SK-N-SH treated with all-trans-retinoic acid at 6 μM for 48 hours (cell line): ENCODE measurements at regions not wholly inside any gene's neighbourhood (a gene's known extent, or its start where the extent isn't known, plus 50 kb on each side); places are given as distances from the start of the nearest gene placed in this dataset.
A peak's percentile ranks its signal among the peaks of the same experiment; 100 is the strongest.

ENCODE experiments used
- ATAC-seq: fragments of 200-7000 bp; cut with Tn5 transposase; 3 replicates; pipeline ENCODE4 v1.9.1; 2020; ENCODE audit warnings: mild to moderate bottlenecking, moderate library complexity
- ARNTL ChIP-seq: fragments of 450-650 bp; formaldehyde crosslinking; IDR thresholded peaks from 2 replicates; pipeline ENCODE4 v1.5.0; 2020; ENCODE audit warnings: low read depth, mild to moderate bottlenecking, moderate library complexity, borderline replicate concordance
- BACH2 ChIP-seq: fragments of 250-450 bp; sonication (Bioruptor Pico); IDR thresholded peaks from 2 replicates; pipeline ENCODE4 v1.9.0; 2021; ENCODE audit warnings: mild to moderate bottlenecking, borderline replicate concordance
- ESRRG ChIP-seq: fragments of 250-450 bp; sonication (Bioruptor Pico); IDR thresholded peaks from 2 replicates; pipeline ENCODE4 v1.6.1; 2021; ENCODE audit warnings: mild to moderate bottlenecking
- GLIS3 ChIP-seq: fragments of 250-450 bp; sonication (Bioruptor Pico); IDR thresholded peaks from 2 replicates; pipeline ENCODE4 v1.5.0; 2020; ENCODE audit warnings: mild to moderate bottlenecking, moderate library complexity
- ISL1 ChIP-seq: fragments of 250-450 bp; sonication (Bioruptor Pico); IDR thresholded peaks from 2 replicates; pipeline ENCODE4 v2.1.2; 2022; ENCODE audit warnings: mild to moderate bottlenecking, moderate library complexity
- OSR1 ChIP-seq: fragments of 250-450 bp; sonication (Bioruptor Pico); IDR thresholded peaks from 2 replicates; pipeline ENCODE4 v1.8.0; 2022; ENCODE audit warnings: moderate library complexity, mild to moderate bottlenecking, inconsistent platforms
- RARB ChIP-seq: fragments of 250-450 bp; sonication (Bioruptor Pico); IDR thresholded peaks from 2 replicates; pipeline ENCODE4 v1.8.0; 2021; ENCODE audit warnings: mild to moderate bottlenecking, moderate library complexity
- SNAI2 ChIP-seq: fragments of 250-450 bp; sonication (Bioruptor Pico); IDR thresholded peaks from 2 replicates; pipeline ENCODE4 v1.5.0; 2020; ENCODE audit warnings: mild to moderate bottlenecking, moderate library complexity
- TOX ChIP-seq: fragments of 250-450 bp; sonication (Bioruptor Pico); IDR thresholded peaks from 2 replicates; pipeline ENCODE4 v1.8.0; 2021; ENCODE audit warnings: mild to moderate bottlenecking, moderate library complexity, borderline replicate concordance
- ZC3H10 ChIP-seq: fragments of 250-450 bp; sonication (Bioruptor Pico); IDR thresholded peaks from 2 replicates; pipeline ENCODE4 v1.5.1; 2021; ENCODE audit warnings: mild to moderate bottlenecking, moderate library complexity
- ZFP3 ChIP-seq: fragments of 250-450 bp; sonication (Bioruptor Pico); IDR thresholded peaks from 2 replicates; pipeline ENCODE4 v1.5.0; 2020; ENCODE audit warnings: mild to moderate bottlenecking, moderate library complexity
- ZNF565 ChIP-seq: fragments of 450-650 bp; formaldehyde crosslinking; conservative IDR thresholded peaks from 2 replicates; pipeline ENCODE4 v1.5.0; 2020; ENCODE audit warnings: low read depth, mild to moderate bottlenecking, moderate library complexity
- ZNF70 ChIP-seq: fragments of 450-650 bp; formaldehyde crosslinking; IDR thresholded peaks from 2 replicates; pipeline ENCODE4 v1.5.0; 2020; ENCODE audit warnings: mild to moderate bottlenecking, moderate library complexity
- ZNF8 ChIP-seq: fragments of 450-650 bp; formaldehyde crosslinking; IDR thresholded peaks from 2 replicates; pipeline ENCODE4 v1.5.0; 2020; ENCODE audit warnings: mild to moderate bottlenecking, moderate library complexity
- TF ChIP-seq, protein P1 (sequence below): fragments of 250-450 bp; sonication (Bioruptor Pico); IDR thresholded peaks from 2 replicates; pipeline ENCODE4 v1.8.0; 2021; ENCODE audit warnings: low read depth, mild to moderate bottlenecking, moderate library complexity, borderline replicate concordance
- TF ChIP-seq, protein P2 (sequence below): fragments of 250-450 bp; sonication (Bioruptor Pico); IDR thresholded peaks from 2 replicates; pipeline ENCODE4 v1.5.0; 2020; ENCODE audit warnings: mild to moderate bottlenecking, moderate library complexity
- TF ChIP-seq, protein P3 (sequence below): fragments of 250-450 bp; sonication (Bioruptor Pico); IDR thresholded peaks from 2 replicates; pipeline ENCODE4 v1.5.1; 2020; ENCODE audit warnings: low read depth, mild to moderate bottlenecking, moderate library complexity
- TF ChIP-seq, protein P4 (sequence below): fragments of 250-450 bp; sonication (Bioruptor Pico); IDR thresholded peaks from 2 replicates; pipeline ENCODE4 v1.5.1; 2021; ENCODE audit warnings: mild to moderate bottlenecking, moderate library complexity
- TF ChIP-seq, protein P5 (sequence below): fragments of 250-450 bp; sonication (Bioruptor Pico); IDR thresholded peaks from 2 replicates; pipeline ENCODE4 v1.8.0; 2020; ENCODE audit warnings: mild to moderate bottlenecking, moderate library complexity, borderline replicate concordance

DNA sequence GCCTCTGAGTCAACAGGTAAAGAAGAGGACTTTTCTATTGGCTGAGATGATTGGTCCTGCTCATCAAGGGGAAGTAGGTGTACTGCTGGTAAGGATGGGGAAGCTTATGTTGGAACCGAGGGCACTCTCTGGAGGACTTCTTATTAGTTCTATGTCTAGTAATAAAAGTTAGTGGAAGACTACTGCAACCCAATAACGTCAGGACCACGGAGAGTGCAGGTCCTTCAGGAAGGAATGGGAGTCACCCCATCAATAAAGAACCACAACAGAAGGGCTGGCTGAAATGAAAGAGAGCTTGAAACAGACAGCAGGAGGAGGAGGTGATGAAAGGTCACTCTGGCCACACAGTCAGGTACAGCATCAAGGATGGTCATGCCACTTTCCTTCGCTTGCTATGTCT, 68.8 kb upstream of the PRR23E start:
- peak; percentile 71; the same call in 2 of the 3 replicates for ATAC-seq
- TF ChIP-seq ARNTL = no peak
- no peak for TF ChIP-seq ISL1 (CRISPR knock-in tag)
- no peak for TF ChIP-seq GLIS3 (CRISPR knock-in tag)
- no peak for TF ChIP-seq RARB
- no peak for TF ChIP-seq ZFP3

DNA sequence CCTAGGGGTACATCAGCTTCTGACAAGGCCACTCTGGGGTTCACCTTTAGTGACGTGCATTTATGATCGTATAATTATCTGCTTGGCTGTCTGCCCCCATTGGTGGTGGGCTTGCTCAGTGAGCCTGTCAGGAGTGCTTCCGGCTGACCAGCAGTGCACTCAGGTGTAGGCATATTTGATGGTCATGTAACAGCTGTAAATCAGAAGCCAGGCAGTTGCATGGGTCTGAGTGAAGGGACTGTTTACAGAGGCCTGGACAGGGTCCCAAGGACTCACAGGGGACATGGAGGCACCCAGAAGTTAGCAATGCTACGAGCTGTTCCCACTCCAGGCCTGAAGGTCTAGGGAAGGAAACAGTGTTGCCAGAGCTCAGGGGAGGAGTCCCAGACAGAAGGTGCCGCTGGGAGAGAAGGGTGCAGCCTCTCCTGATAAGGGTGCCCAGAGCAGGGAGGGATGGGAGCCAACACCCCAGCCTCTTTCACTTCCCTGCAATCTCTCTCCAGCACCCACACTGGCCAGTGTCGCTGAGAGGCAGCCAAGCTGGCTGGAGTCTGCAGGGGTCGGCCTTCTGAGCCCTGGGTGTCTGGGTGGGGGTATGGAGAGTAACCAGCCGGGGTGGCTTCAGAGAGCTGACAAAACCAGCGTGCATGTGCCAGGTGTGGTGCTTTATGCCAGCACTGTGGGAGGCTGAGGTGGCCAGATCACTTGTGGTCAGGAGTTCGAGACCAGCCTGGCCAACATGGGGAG, 61.3 kb upstream of the PRR23E start:
- ATAC-seq = no peak
- TF ChIP-seq ZFP3 (no peak), ZNF70 (CRISPR knock-in tag) (no peak)
- TF ChIP-seq, protein P1, sequence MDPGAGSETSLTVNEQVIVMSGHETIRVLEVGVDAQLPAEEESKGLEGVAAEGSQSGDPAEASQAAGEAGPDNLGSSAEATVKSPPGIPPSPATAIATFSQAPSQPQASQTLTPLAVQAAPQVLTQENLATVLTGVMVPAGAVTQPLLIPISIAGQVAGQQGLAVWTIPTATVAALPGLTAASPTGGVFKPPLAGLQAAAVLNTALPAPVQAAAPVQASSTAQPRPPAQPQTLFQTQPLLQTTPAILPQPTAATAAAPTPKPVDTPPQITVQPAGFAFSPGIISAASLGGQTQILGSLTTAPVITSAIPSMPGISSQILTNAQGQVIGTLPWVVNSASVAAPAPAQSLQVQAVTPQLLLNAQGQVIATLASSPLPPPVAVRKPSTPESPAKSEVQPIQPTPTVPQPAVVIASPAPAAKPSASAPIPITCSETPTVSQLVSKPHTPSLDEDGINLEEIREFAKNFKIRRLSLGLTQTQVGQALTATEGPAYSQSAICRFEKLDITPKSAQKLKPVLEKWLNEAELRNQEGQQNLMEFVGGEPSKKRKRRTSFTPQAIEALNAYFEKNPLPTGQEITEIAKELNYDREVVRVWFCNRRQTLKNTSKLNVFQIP (CRISPR knock-in tag) = no peak
- TF ChIP-seq, protein P2, sequence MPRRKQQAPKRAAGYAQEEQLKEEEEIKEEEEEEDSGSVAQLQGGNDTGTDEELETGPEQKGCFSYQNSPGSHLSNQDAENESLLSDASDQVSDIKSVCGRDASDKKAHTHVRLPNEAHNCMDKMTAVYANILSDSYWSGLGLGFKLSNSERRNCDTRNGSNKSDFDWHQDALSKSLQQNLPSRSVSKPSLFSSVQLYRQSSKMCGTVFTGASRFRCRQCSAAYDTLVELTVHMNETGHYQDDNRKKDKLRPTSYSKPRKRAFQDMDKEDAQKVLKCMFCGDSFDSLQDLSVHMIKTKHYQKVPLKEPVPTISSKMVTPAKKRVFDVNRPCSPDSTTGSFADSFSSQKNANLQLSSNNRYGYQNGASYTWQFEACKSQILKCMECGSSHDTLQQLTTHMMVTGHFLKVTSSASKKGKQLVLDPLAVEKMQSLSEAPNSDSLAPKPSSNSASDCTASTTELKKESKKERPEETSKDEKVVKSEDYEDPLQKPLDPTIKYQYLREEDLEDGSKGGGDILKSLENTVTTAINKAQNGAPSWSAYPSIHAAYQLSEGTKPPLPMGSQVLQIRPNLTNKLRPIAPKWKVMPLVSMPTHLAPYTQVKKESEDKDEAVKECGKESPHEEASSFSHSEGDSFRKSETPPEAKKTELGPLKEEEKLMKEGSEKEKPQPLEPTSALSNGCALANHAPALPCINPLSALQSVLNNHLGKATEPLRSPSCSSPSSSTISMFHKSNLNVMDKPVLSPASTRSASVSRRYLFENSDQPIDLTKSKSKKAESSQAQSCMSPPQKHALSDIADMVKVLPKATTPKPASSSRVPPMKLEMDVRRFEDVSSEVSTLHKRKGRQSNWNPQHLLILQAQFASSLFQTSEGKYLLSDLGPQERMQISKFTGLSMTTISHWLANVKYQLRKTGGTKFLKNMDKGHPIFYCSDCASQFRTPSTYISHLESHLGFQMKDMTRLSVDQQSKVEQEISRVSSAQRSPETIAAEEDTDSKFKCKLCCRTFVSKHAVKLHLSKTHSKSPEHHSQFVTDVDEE (CRISPR knock-in tag) = no peak
- TF ChIP-seq, all 23 proteins: peak for 0

DNA sequence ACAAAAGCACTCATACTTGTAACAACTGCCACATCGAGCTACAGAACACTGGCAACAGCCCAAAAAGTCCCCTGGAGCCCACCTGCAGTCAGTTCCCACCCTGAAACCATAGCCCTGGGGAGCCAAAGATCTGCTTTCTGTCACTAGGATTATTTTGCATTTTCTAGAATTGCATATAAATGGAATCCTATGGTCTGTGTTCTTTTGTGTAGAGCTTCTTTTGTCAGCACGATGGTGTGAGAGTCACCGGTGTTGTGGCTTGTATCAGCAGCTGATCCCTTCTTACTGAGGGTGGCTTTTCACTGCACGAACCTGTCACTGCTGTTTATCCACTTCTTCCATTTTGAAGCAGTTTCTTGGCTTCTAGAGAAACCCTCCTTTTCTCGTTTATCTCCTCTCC, 60.1 kb upstream of the PRR23E start:
- no peak for TF ChIP-seq SNAI2 (CRISPR knock-in tag)
- TF ChIP-seq, protein P3, sequence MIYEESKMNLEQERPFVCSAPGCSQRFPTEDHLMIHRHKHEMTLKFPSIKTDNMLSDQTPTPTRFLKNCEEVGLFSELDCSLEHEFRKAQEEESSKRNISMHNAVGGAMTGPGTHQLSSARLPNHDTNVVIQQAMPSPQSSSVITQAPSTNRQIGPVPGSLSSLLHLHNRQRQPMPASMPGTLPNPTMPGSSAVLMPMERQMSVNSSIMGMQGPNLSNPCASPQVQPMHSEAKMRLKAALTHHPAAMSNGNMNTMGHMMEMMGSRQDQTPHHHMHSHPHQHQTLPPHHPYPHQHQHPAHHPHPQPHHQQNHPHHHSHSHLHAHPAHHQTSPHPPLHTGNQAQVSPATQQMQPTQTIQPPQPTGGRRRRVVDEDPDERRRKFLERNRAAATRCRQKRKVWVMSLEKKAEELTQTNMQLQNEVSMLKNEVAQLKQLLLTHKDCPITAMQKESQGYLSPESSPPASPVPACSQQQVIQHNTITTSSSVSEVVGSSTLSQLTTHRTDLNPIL (CRISPR knock-in tag) = no peak
- TF ChIP-seq ZFP3 = no peak
- TF ChIP-seq, protein P4, sequence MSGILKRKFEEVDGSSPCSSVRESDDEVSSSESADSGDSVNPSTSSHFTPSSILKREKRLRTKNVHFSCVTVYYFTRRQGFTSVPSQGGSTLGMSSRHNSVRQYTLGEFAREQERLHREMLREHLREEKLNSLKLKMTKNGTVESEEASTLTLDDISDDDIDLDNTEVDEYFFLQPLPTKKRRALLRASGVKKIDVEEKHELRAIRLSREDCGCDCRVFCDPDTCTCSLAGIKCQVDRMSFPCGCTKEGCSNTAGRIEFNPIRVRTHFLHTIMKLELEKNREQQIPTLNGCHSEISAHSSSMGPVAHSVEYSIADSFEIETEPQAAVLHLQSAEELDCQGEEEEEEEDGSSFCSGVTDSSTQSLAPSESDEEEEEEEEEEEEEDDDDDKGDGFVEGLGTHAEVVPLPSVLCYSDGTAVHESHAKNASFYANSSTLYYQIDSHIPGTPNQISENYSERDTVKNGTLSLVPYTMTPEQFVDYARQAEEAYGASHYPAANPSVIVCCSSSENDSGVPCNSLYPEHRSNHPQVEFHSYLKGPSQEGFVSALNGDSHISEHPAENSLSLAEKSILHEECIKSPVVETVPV (CRISPR knock-in tag) = no peak
- no peak for TF ChIP-seq OSR1 (CRISPR knock-in tag)
- no peak for TF ChIP-seq ZC3H10 (CRISPR knock-in tag)
- TF ChIP-seq ESRRG (CRISPR knock-in tag) = no peak
- no peak for ATAC-seq

DNA sequence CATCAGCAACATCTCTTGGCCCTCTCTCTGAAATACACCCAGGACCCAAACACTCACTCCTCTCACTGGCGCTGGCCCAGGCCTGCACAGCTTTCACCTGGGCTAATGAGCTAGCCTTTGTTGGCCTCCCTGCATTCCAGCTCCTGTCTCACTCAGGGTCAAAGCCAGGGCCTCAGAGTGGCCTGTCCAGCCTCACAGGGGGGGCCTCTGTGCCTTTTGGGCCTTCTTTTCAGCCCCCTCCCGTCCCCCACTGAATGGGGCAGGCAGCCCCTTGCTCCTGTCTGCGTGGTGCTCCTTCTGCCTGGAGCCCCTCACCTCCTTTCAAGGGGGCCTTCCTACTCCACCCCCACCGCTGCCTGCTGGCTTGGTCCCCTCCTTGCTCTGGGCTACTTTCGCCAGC, 59.0 kb upstream of the PRR23E start:
- TF ChIP-seq ZNF8 (CRISPR knock-in tag) = no peak
- no peak for TF ChIP-seq ZFP3
- TF ChIP-seq, protein P1 (CRISPR knock-in tag) = no peak
- TF ChIP-seq ZNF565 = no peak
- no peak for TF ChIP-seq ISL1 (CRISPR knock-in tag)
- no peak for TF ChIP-seq BACH2
- TF ChIP-seq ARNTL = no peak
- TF ChIP-seq, protein P4 (CRISPR knock-in tag) = no peak
- TF ChIP-seq GLIS3 (CRISPR knock-in tag) = no peak
- TF ChIP-seq, protein P2 (CRISPR knock-in tag) = no peak
- TF ChIP-seq, protein P5, sequence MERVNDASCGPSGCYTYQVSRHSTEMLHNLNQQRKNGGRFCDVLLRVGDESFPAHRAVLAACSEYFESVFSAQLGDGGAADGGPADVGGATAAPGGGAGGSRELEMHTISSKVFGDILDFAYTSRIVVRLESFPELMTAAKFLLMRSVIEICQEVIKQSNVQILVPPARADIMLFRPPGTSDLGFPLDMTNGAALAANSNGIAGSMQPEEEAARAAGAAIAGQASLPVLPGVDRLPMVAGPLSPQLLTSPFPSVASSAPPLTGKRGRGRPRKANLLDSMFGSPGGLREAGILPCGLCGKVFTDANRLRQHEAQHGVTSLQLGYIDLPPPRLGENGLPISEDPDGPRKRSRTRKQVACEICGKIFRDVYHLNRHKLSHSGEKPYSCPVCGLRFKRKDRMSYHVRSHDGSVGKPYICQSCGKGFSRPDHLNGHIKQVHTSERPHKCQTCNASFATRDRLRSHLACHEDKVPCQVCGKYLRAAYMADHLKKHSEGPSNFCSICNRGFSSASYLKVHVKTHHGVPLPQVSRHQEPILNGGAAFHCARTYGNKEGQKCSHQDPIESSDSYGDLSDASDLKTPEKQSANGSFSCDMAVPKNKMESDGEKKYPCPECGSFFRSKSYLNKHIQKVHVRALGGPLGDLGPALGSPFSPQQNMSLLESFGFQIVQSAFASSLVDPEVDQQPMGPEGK (CRISPR knock-in tag) = no peak
- TF ChIP-seq ZNF70 (CRISPR knock-in tag) = no peak
- TF ChIP-seq SNAI2 (CRISPR knock-in tag) = no peak
- TF ChIP-seq TOX (CRISPR knock-in tag) = no peak
- ATAC-seq = no peak
